ENCODE measurements at regions not wholly inside any gene's neighbourhood (a gene's known extent, or its start where the extent isn't known, plus 50 kb on each side); places are given as distances from the start of the nearest gene placed in this dataset.

GRCh38 chr10:6364893-6365292 lies 162.2 kb downstream of the PFKFB3 start:
- Histone ChIP-seq H3K27me3 (ENCODE audit: control insufficient read depth, low read length) (no peaks in the 10 kb centered on the region), H3K36me3 (ENCODE audit: control insufficient read depth, low read length) (no peaks in the 10 kb centered on the region), H3K9me3 (ENCODE audit: control insufficient read depth, insufficient read depth, low read length) (no peaks in the 10 kb centered on the region), H3F3A (ENCODE audit: control insufficient read depth, insufficient read depth) (no peaks in the 10 kb centered on the region), H3K4me1 (ENCODE audit: control insufficient read depth, low read length) (peaks cover 9% of the 10 kb centered on the region), H3K9me2 (replicated peaks; ENCODE audit: control insufficient read depth, low read length) (no peaks in the 10 kb centered on the region), H3K4me2 (ENCODE audit: low read length) (no peak overlapping the region), H3K79me2 (ENCODE audit: control insufficient read depth, low read length) (no peaks in the 10 kb centered on the region), H3K4me3 (ENCODE audit: low read length) (no peak overlapping the region), H3K27ac (ENCODE audit: low read depth, low read length) (no peak overlapping the region), H4K20me1 (ENCODE audit: control insufficient read depth, insufficient read depth, low read depth, low read length) (no peaks in the 10 kb centered on the region)
- TF ChIP-seq CTCF (IDR thresholded peaks at IDR 0.05; ENCODE audit: low read depth, low read length, poor library complexity, severe bottlenecking) (no peak), EZH2phosphoT487 (IDR thresholded peaks at IDR 0.05; ENCODE audit: borderline replicate concordance, low read length) (no peak)

- no peak for TF ChIP-seq CTCF (IDR thresholded peaks at IDR 0.05; ENCODE audit: low read depth, low read length, poor library complexity, severe bottlenecking)
- no peak for TF ChIP-seq EZH2phosphoT487 (IDR thresholded peaks at IDR 0.05; ENCODE audit: borderline replicate concordance, low read length)
- Histone ChIP-seq H3F3A (ENCODE audit: control insufficient read depth, insufficient read depth) (no peaks in the 10 kb centered on the region), H3K27me3 (ENCODE audit: control insufficient read depth, low read length) (no peaks in the 10 kb centered on the region), H3K36me3 (ENCODE audit: control insufficient read depth, low read length) (no peaks in the 10 kb centered on the region), H3K4me3 (ENCODE audit: low read length) (no peak overlapping the region), H3K4me1 (ENCODE audit: control insufficient read depth, low read length) (peaks cover 9% of the 10 kb centered on the region), H3K4me2 (ENCODE audit: low read length) (no peak overlapping the region), H3K27ac (ENCODE audit: low read depth, low read length) (no peak overlapping the region), H3K9me2 (replicated peaks; ENCODE audit: control insufficient read depth, low read length) (no peaks in the 10 kb centered on the region), H3K9me3 (ENCODE audit: control insufficient read depth, insufficient read depth, low read length) (no peaks in the 10 kb centered on the region), H4K20me1 (ENCODE audit: control insufficient read depth, insufficient read depth, low read depth, low read length) (no peaks in the 10 kb centered on the region), H3K79me2 (ENCODE audit: control insufficient read depth, low read length) (no peaks in the 10 kb centered on the region)
Observed at GRCh38 chr10:6365384-6365783, 162.7 kb downstream of the PFKFB3 start.
